Non-pigmented ciliary epithelial cell (primary cell): ENCODE measurements at regions not wholly inside any gene's neighbourhood (a gene's known extent, or its start where the extent isn't known, plus 50 kb on each side); places are given as distances from the start of the nearest gene placed in this dataset.
"Not testable (repeated sequence)": the region's sequence is repeated elsewhere in the genome, so short reads cannot be mapped to it uniquely, and the experiment has no call there.

Experiments used
- DNase-seq: peaks from one replicate; pipeline ENCODE4 v3.0.0-alpha.2; 2010; ENCODE audit warnings: low read depth

- no peak for DNase-seq
Observed at GRCh38 chr20:11173916-11174315, 500.1 kb upstream of the JAG1 start.

- DNase-seq, result no peak
Observed at GRCh38 chr20:11174861-11175260, 501.1 kb upstream of the JAG1 start.

- no peak for DNase-seq
Observed at GRCh38 chr20:11176431-11176830, 502.6 kb upstream of the JAG1 start.

- DNase-seq, result peak; percentile 79
Observed at GRCh38 chr20:11178946-11179654, 505.3 kb upstream of the JAG1 start.

- DNase-seq, result no peak
Observed at GRCh38 chr20:11180186-11180585, 506.4 kb upstream of the JAG1 start.

- not testable (repeated sequence) for DNase-seq
Observed at GRCh38 chr20:11181129-11181528, 507.3 kb upstream of the JAG1 start.

- DNase-seq, result no peak
Observed at GRCh38 chr20:11181966-11182365, 508.2 kb upstream of the JAG1 start.

- DNase-seq, result no peak
Observed at GRCh38 chr20:11182720-11183119, 508.9 kb upstream of the JAG1 start.

GRCh38 chr20:11186301-11187008 is 512.7 kb upstream of the JAG1 start:
- DNase-seq, result no peak

GRCh38 chr20:11188843-11189603 is 515.2 kb upstream of the JAG1 start:
- DNase-seq, result no peak

GRCh38 chr20:11190741-11191140 is 516.9 kb upstream of the JAG1 start:
- DNase-seq, result no peak

- no peak for DNase-seq
Observed at GRCh38 chr20:11192106-11192505, 518.3 kb upstream of the JAG1 start.

GRCh38 chr20:11193241-11193640 is 519.4 kb upstream of the JAG1 start:
- DNase-seq, result no peak

- no peak for DNase-seq
Observed at GRCh38 chr20:11195169-11195568, 521.4 kb upstream of the JAG1 start.

- no peak for DNase-seq
Observed at GRCh38 chr20:11195899-11196558, 522.2 kb upstream of the JAG1 start.

GRCh38 chr20:11197851-11198250 is 524.1 kb upstream of the JAG1 start:
- DNase-seq, result no peak

GRCh38 chr20:11200423-11200822 is 526.6 kb upstream of the JAG1 start:
- DNase-seq, result no peak

GRCh38 chr20:11204926-11205768 is 531.3 kb upstream of the JAG1 start:
- no peak for DNase-seq

GRCh38 chr20:11205769-11206362 is 532.1 kb upstream of the JAG1 start:
- DNase-seq, result no peak

GRCh38 chr20:11207749-11208502 is 534.1 kb upstream of the JAG1 start:
- DNase-seq, result no peak
